ENCODE measurements at regions not wholly inside any gene's neighbourhood (a gene's known extent, or its start where the extent isn't known, plus 50 kb on each side); places are given as distances from the start of the nearest gene placed in this dataset.

DNA sequence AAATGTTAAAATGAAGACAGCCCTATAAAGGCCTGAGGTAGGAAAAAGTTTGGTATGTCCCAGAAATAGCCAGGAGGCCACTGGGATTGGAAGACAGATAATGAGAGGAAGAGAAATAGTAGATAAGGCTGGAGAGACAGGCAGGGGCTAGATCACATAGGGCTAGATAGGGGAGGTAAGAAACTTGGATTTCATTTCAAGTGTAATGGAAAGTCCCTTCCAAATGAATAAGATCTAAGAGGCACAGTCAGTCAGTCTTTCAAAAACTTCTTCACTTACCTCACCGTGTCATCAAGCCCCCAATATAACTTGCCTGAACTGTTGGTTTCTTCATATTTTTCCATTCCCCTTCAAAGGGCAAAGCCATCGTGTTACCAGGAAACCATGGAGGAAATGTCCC, 121.8 kb downstream of the SPCS3 start:
- DNase-seq (ENCODE audit: low spot score) = no peak

- DNase-seq (ENCODE audit: low spot score) = no peak
These were observed 123.4 kb downstream of the SPCS3 start for GRCh38 chr4:176443117-176443516.

DNA sequence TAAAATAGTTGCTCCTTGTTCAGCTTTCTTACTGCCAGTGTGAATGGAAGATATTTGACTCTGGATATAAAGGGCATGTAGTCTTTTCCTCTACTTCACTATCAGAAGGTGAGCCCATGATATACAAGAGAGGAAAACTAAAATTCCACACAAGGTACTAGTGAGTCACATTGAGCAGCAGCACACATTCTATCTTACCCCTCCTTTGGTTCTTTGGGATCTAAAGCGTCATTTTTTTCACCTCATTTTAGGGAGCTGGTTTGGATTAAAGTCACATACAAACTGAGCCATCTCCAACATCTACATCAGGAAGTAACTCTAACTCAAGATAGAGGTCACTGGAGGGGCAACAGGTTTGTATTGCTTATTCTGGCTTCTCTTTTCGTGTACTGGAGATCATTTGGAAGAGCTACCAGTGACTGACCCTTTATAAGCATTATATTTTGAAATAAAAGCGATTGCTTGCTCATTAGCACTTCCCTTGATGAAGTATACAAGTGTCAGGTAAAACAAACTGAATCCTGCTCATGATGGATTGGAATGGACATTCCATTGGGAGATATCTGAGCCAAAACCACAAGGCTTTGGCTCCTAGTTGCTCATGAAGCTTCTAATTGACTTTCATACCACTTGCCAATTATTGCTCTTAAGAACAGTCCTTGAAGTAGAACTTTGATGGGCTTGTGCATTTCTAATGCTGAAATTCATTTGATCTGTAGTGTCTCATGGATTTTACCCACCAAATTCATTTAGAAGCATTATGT, 124.1 kb downstream of the SPCS3 start:
- no peak for DNase-seq (ENCODE audit: low spot score)

- no peak for DNase-seq (ENCODE audit: low spot score)
These were observed 125.0 kb downstream of the SPCS3 start for GRCh38 chr4:176444741-176445140.

GRCh38 chr4:176448761-176449160, 129.0 kb downstream of the SPCS3 start:
- DNase-seq (ENCODE audit: low spot score) = no peak

DNA sequence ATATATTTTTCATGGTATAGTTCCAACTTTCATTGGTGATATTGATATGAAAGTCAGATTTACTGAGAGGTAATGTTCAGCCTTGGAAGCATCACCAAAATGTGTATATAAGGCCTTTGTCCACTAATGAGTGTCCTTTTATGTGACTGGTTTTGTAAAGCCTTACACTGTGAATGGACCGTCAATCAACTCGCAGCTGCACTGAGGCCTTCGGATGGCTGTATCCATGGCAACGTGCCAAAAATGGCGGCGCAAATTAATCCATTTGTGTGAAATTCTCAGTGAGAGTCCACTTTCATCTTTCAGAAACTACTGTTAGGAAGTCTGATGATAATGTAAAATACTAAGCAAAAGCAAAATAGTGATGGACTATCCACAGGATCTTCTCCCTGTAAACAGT, 131.7 kb downstream of the SPCS3 start:
- DNase-seq (ENCODE audit: low spot score) = no peak

- no peak for DNase-seq (ENCODE audit: low spot score)
These were observed 133.3 kb downstream of the SPCS3 start for GRCh38 chr4:176453079-176453478.

DNA sequence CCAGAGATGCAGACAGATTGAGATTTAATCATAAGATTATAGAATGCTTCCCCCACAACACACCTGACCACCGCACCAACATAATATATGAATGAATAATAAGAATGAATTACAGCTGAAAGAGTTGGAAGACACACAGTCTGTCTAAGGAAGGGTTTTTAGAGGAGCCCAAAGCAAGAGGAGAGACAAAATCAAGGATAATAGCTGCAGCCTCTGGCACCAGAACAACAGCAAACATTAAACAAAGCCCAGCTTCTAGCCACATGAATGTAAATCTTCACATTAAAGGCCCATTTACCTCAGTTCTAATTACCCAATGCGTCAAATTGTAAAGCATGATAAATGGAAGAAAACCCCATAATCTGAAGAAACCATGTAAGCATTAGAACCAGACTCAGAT, 133.9 kb downstream of the SPCS3 start:
- DNase-seq (ENCODE audit: low spot score) = no peak

- no peak for DNase-seq (ENCODE audit: low spot score)
These were observed 145.0 kb downstream of the SPCS3 start for GRCh38 chr4:176464748-176465147.

DNA sequence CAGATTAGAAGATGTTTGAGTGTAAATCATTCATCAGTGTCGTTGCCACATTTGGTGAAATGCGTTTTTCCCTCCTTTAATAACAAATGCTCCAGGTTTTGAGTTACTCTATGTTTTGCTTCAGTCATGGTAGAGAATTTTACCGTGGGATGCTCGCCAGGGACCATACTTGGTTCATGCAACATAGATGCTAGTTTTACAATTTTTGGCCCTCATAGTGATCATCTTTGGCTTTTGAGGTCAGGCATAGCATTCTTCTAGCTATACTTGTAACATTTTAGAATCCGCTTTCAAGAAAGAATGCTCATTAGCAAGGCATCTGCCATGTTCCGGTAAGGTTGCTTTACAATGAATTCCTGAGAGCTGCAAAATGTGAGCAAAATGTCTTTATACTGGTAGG, 147.2 kb downstream of the SPCS3 start:
- no peak for DNase-seq (ENCODE audit: low spot score)

- DNase-seq (ENCODE audit: low spot score) = no peak
These were observed 149.8 kb downstream of the SPCS3 start for GRCh38 chr4:176469546-176469945.

GRCh38 chr4:176470671-176471070, 150.9 kb downstream of the SPCS3 start:
- DNase-seq (ENCODE audit: low spot score) = no peak

- DNase-seq (ENCODE audit: low spot score) = no peak
These were observed 155.3 kb downstream of the SPCS3 start for GRCh38 chr4:176475067-176475466.

DNA sequence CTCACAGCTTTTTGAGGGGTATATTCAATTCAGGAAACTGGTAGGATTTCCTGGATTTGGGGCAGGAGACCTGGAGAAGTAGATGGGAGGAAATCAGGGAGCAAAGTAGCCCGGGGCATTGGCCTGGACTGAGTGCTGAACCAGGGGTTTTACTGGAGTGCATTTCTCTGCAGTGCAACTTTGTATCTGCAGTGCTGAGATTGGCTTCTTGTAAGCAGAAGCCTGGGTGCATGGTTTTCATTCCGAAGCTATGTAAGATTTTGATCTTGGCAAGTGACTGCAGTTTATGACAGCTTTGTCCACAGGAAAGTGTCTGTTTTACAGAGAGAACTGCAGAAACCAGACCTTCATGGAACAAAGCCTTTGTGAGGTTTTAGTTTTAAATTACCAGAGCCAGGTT, 158.3 kb downstream of the SPCS3 start:
- no peak for DNase-seq (ENCODE audit: low spot score)

GRCh38 chr4:176479767-176480166, 160.0 kb downstream of the SPCS3 start:
- DNase-seq (ENCODE audit: low spot score) = no peak

GRCh38 chr4:176482972-176483371, 163.2 kb downstream of the SPCS3 start:
- no peak for DNase-seq (ENCODE audit: low spot score)

- no peak for DNase-seq (ENCODE audit: low spot score)
These were observed 164.7 kb downstream of the SPCS3 start for GRCh38 chr4:176484301-176484984.

DNA sequence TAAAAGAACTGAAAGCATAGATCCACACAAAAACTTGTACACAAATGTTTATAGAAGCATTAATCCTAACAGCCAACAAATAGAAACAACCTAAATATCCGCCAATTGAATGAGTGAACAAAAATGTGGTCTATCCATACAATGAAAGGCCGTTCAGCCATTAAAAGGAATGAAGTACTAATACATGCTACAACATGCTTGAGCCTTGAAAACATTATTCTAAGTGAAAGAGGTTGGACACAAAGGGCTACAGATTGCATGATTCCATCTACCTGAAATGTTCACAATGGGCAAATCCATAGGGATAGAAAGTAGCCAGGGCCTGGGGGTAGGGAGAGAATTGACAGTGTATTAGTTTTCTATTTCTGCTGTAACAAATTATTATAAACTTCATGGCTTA, 169.2 kb downstream of the SPCS3 start:
- no peak for DNase-seq (ENCODE audit: low spot score)

- DNase-seq (ENCODE audit: low spot score) = no peak
These were observed 173.0 kb downstream of the SPCS3 start for GRCh38 chr4:176492646-176493302.

DNA sequence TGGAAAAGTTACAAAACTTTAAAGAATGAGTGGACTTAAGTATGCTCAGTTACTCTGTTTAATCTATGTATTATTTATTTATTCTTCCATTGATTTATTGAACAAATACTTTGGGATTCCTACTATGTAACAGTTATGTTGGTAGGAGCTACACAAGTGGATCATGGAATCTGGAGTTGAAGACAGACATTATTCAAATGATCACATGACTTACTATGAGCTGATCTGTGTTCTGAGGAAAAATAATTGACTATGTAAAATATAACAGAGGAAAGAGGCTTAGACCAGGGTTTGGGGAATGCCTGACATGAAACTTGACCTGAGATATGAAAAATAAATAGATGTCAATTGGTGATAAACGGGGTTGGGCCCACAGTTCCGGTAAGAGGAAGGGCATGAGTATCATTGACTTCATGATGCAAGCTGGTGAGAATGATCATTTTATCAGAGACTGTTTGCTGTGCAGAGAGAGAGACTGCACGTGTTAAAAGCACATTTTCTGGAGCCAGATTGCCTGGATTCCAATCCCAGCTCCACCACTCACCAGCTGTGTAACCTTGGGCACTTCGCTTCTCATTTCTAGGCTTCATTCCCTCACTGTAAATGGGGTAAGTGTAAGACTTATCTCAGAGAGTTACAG, 179.0 kb downstream of the SPCS3 start:
- no peak for DNase-seq (ENCODE audit: low spot score)

DNA sequence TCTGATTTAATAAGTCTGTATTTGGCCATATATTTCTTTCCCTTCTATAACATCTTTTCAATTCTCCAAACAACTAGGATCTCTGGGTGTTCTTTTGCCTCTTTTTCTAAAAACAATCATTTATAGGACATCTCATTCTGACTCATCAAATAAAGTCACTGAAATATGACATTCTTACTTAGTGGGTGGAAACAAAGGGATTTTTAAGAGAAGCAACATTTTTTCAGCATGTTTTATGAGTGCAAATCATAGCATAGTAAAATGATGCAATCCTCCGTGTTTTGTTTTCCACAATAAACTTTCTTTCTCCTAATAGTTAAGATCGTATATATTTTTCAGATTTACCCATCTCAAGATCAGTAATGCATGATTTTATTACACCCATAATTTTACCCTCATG, 179.8 kb downstream of the SPCS3 start:
- no peak for DNase-seq (ENCODE audit: low spot score)

DNA sequence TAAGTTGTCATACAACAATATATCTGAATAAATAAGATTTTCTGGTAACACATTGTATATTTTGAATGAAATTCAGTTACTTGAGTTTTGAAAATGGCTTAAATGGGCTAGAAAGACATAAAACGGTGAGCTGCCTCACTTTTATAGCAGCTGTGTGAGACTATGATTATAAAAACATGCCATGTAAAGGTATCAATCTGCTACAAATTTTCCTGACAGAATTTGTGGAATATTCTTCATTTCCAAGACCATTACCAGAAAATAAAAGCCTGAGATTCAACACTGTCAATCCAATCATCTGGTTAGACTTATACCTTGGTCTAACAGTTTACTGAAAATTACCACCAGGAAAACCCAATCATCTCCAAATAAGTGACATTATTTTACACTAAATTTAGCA, 181.1 kb downstream of the SPCS3 start:
- DNase-seq (ENCODE audit: low spot score) = no peak
